Parathyroid adenoma (tissue), 2 donors: ENCODE measurements at regions not wholly inside any gene's neighbourhood (a gene's known extent, or its start where the extent isn't known, plus 50 kb on each side); places are given as distances from the start of the nearest gene placed in this dataset.

ENCODE experiments used
- H2AFZ ChIP-seq: fragments of 300-600 bp; sonication (generic); one replicate; pipeline ENCODE4 v1.7.0; 2017; ENCODE audit warnings: antibody characterized with exemption, mild to moderate bottlenecking
- H3K27ac ChIP-seq: fragments of 300-600 bp; sonication (generic); one replicate; pipeline ENCODE4 v1.7.0; 2017
- H3K27me3 ChIP-seq: fragments of 300-600 bp; sonication (generic); one replicate; pipeline ENCODE4 v1.7.0; 2017; ENCODE audit warnings: low read length; ENCODE audit not compliant: control insufficient read depth, insufficient read depth
- H3K36me3 ChIP-seq: fragments of 300-600 bp; sonication (generic); one replicate; pipeline ENCODE4 v1.7.0; 2017; ENCODE audit warnings: low read length; ENCODE audit not compliant: control insufficient read depth, insufficient read depth
- H3K4me1 ChIP-seq: fragments of 300-600 bp; sonication (generic); one replicate; pipeline ENCODE4 v1.7.0; 2017; ENCODE audit warnings: control low read depth
- H3K4me2 ChIP-seq: fragments of 300-600 bp; sonication (generic); one replicate; pipeline ENCODE4 v1.7.0; 2017; ENCODE audit warnings: low read length
- H3K4me3 ChIP-seq: fragments of 300-600 bp; sonication (generic); one replicate; pipeline ENCODE4 v1.7.0; 2017; ENCODE audit warnings: low read depth, low read length
- H3K79me2 ChIP-seq: fragments of 300-600 bp; sonication (generic); one replicate; pipeline ENCODE4 v1.7.0; 2017; ENCODE audit warnings: control low read depth
- H3K9ac ChIP-seq: fragments of 300-600 bp; sonication (generic); one replicate; pipeline ENCODE4 v1.7.0; 2017; ENCODE audit warnings: mild to moderate bottlenecking
- H3K9me3 ChIP-seq: fragments of 300-600 bp; sonication (generic); one replicate; pipeline ENCODE4 v1.7.0; 2017; ENCODE audit warnings: low read length; ENCODE audit not compliant: control insufficient read depth
- CTCF ChIP-seq: fragments of 300-600 bp; sonication (generic); IDR thresholded peaks from one replicate; pipeline ENCODE4 v1.7.0; 2017; ENCODE audit warnings: antibody characterized with exemption, mild to moderate bottlenecking
- donor health status: primary hyperparathyroidism.

DNA sequence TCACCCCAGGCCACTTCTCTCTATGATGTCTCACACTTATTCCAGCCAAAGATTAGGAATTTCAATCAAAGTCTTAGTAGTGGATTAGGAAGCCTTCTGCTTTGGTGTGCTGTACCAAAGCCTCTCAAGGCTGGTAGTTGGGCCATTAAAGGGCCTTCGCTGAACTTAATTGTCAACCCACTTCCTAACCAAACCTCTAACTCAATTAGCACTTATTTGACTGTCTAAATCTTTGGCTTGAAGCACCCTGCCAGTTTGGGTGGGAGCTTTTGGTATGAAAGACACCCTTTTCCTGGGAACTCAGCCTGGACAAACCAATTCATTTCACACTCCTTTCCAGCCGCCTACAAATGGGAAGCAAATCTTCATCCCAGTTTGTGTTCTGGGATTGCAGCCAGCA lies 81.5 kb downstream of the BMP2 start:
- H3K9ac ChIP-seq, result no peak overlapping the region
- H3K27ac ChIP-seq, result no peak overlapping the region
- H2AFZ ChIP-seq, result no peak overlapping the region
- no peaks in the 10 kb centered on the region for H3K79me2 ChIP-seq
- no peaks in the 10 kb centered on the region for H3K27me3 ChIP-seq
- no peak for TF ChIP-seq CTCF
- H3K36me3 ChIP-seq, result no peaks in the 10 kb centered on the region
- H3K4me1 ChIP-seq, result no peaks in the 10 kb centered on the region
- H3K4me3 ChIP-seq, result no peak overlapping the region
- H3K4me2 ChIP-seq, result no peak overlapping the region
- no peaks in the 10 kb centered on the region for H3K9me3 ChIP-seq

DNA sequence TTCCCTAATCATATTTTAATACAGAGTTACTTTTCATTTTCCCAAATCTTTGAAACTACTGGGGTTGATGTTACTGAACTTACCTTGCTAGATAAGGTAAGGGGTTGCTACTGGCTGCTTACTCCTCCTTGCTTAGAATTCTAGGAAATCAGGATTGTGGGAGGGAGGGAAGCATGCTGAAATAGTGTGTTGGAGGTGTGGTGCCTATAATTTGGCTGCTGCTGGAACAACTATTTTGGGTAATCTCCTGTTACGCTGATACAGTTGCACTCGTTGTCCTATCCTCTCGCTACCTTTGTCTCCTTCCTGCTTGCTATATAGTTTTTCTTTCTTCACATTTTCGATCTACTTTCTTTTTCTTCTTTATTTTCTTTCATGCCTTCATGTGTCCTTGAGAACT lies 83.7 kb downstream of the BMP2 start:
- no peak overlapping the region for H3K4me2 ChIP-seq
- TF ChIP-seq CTCF, result no peak
- H3K4me1 ChIP-seq, result no peaks in the 10 kb centered on the region
- H3K4me3 ChIP-seq, result no peak overlapping the region
- H2AFZ ChIP-seq, result no peak overlapping the region
- H3K9me3 ChIP-seq, result no peaks in the 10 kb centered on the region
- H3K27me3 ChIP-seq, result no peaks in the 10 kb centered on the region
- no peak overlapping the region for H3K27ac ChIP-seq
- no peaks in the 10 kb centered on the region for H3K79me2 ChIP-seq
- no peak overlapping the region for H3K9ac ChIP-seq
- H3K36me3 ChIP-seq, result no peaks in the 10 kb centered on the region

GRCh38 chr20:6852478-6852877 lies 85.0 kb downstream of the BMP2 start:
- Histone ChIP-seq H3K27me3 (no peaks in the 10 kb centered on the region), H3K79me2 (no peaks in the 10 kb centered on the region), H3K4me2 (no peak overlapping the region), H3K9me3 (no peaks in the 10 kb centered on the region), H3K4me1 (no peaks in the 10 kb centered on the region), H3K36me3 (no peaks in the 10 kb centered on the region), H3K27ac (no peak overlapping the region), H2AFZ (no peak overlapping the region), H3K4me3 (no peak overlapping the region), H3K9ac (no peak overlapping the region)
- no peak for TF ChIP-seq CTCF

- Histone ChIP-seq H3K4me3 (no peak overlapping the region), H3K27ac (no peak overlapping the region), H3K79me2 (no peaks in the 10 kb centered on the region), H3K9me3 (no peaks in the 10 kb centered on the region), H2AFZ (no peak overlapping the region), H3K27me3 (no peaks in the 10 kb centered on the region), H3K9ac (no peak overlapping the region), H3K4me1 (no peaks in the 10 kb centered on the region), H3K36me3 (no peaks in the 10 kb centered on the region), H3K4me2 (no peak overlapping the region)
- no peak for TF ChIP-seq CTCF
Observed at GRCh38 chr20:6855104-6855503, 87.6 kb downstream of the BMP2 start.

- H3K9ac ChIP-seq, result no peak overlapping the region
- H3K27me3 ChIP-seq, result no peaks in the 10 kb centered on the region
- no peak for TF ChIP-seq CTCF
Observed at GRCh38 chr20:6855796-6856195, 88.3 kb downstream of the BMP2 start.

More at GRCh38 chr20:6855796-6856195, 88.3 kb downstream of the BMP2 start:
- no peaks in the 10 kb centered on the region for H3K79me2 ChIP-seq
- no peak overlapping the region for H3K27ac ChIP-seq
- no peaks in the 10 kb centered on the region for H3K9me3 ChIP-seq
- no peak overlapping the region for H2AFZ ChIP-seq
- H3K4me1 ChIP-seq, result no peaks in the 10 kb centered on the region
- no peak overlapping the region for H3K4me2 ChIP-seq
- H3K4me3 ChIP-seq, result no peak overlapping the region
- H3K36me3 ChIP-seq, result no peaks in the 10 kb centered on the region
